ENCODE measurements at regions not wholly inside any gene's neighbourhood (a gene's known extent, or its start where the extent isn't known, plus 50 kb on each side); places are given as distances from the start of the nearest gene placed in this dataset.

GRCh38 chr20:60274717-60275116 lies 316.5 kb downstream of the CDH26 start:
- DNase-seq (no peak), ATAC-seq (replicated peaks) (no peak)
- no peak overlapping the region for H3K4me3 Mint-ChIP-seq
- no peak overlapping the region for H3K27ac Mint-ChIP-seq
- peaks cover 5 to 7% of the 10 kb centered on the region in 2 donors for H3K27me3 Mint-ChIP-seq
- peaks cover 0 to 3% of the 10 kb centered on the region in 2 donors for H3K9me3 Mint-ChIP-seq
- no peaks in the 10 kb centered on the region for H3K4me1 Mint-ChIP-seq
- H3K36me3 Mint-ChIP-seq: no peaks in the 10 kb centered on the region

DNA sequence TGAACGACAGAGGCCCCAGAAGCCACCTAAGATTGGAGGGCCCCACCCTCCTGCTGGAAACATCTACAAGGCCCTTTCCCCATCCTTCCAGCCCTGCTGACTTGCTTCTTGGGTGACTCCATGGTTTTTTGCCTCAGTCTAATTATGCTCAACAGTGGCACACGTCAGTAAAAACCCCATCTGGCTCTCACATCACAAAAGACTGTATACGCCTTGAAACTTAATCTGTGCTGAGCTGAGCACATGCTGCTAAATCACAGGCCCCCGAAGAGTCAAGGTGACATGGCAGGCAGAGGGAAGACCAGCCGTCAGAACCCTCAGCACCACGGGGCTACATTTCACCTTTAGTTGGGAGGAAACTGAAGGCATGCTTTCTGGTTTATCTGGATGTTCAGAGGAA lies 323.1 kb downstream of the CDH26 start:
- Mint-ChIP-seq H3K27ac (no peak overlapping the region), H3K9me3 (peaks cover 5 to 9% of the 10 kb centered on the region in 2 donors), H3K27me3 (no peaks in the 10 kb centered on the region), H3K4me3 (no peak overlapping the region), H3K36me3 (no peaks in the 10 kb centered on the region), H3K4me1 (no peaks in the 10 kb centered on the region)
- no peak for DNase-seq
- ATAC-seq (replicated peaks): no peak

- no peak for ATAC-seq (replicated peaks)
- no peak for DNase-seq
- peaks cover 5 to 15% of the 10 kb centered on the region in 2 donors for H3K9me3 Mint-ChIP-seq
- no peaks in the 10 kb centered on the region for H3K27me3 Mint-ChIP-seq
- H3K36me3 Mint-ChIP-seq: no peaks in the 10 kb centered on the region
- H3K4me3 Mint-ChIP-seq: no peak overlapping the region
- no peaks in the 10 kb centered on the region for H3K4me1 Mint-ChIP-seq
- H3K27ac Mint-ChIP-seq: no peak overlapping the region
Observed at GRCh38 chr20:60283281-60283680, 325.1 kb downstream of the CDH26 start.

- ATAC-seq (replicated peaks) (no peak), DNase-seq (no peak)
- H3K36me3 Mint-ChIP-seq: peaks cover 0 to 12% of the 10 kb centered on the region in 2 donors
- peaks cover 21 to 23% of the 10 kb centered on the region in 2 donors for H3K9me3 Mint-ChIP-seq
- H3K4me1 Mint-ChIP-seq: no peaks in the 10 kb centered on the region
- H3K27ac Mint-ChIP-seq: no peak overlapping the region
- H3K4me3 Mint-ChIP-seq: no peak overlapping the region
- no peaks in the 10 kb centered on the region for H3K27me3 Mint-ChIP-seq
Observed at GRCh38 chr20:60286764-60287163, 328.5 kb downstream of the CDH26 start.

DNA sequence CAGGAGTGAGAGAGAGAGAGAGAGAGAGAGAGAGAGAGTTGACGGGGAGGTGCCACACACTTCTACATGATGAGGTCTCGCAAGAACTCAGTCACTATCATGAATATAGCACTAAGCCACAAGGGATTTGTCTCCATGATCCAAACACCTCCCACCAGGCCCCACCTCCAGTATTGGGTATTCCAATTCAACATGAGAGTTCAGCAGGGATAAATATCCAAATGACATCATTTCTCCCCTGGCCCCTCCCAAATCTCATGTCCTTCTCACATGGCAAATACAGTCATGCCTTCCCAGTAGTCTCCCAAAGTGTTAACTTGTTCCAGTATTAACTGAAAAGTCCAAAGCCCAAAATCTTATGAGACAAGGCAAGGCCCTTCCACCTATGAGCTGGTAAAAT lies 330.7 kb downstream of the CDH26 start:
- Mint-ChIP-seq H3K4me1 (peaks cover 0 to 3% of the 10 kb centered on the region in 2 donors), H3K36me3 (peaks cover 0 to 16% of the 10 kb centered on the region in 2 donors), H3K27ac (no peak overlapping the region), H3K27me3 (no peaks in the 10 kb centered on the region), H3K9me3 (peaks cover 23% of the 10 kb centered on the region in 2 donors), H3K4me3 (no peak overlapping the region)
- DNase-seq: no peak
- no peak for ATAC-seq (replicated peaks)

DNA sequence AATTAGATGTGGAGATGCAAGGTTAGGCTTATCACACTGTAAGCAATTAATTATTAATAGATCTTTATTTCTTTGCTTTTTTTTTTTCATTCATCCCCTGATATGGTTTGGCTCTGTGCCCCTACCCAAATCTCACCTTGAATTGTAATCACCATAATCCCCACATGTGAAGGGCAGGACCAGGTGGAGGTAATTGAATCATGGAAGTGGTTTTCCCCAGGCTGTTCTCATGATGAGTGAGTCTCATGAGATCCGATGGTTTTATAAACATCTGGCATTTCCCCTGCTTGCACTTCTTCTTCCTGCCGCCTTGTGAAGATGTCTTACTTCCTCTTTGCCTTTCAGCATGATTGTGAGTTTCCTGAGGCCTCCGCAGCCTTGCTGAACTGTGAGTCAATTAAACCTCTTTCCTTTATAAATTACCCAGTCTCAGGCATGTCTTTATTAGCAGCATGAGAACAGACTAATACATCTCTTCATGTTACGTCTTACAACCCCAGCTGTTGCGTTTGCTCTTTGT lies 333.8 kb downstream of the CDH26 start:
- ATAC-seq (replicated peaks): peak; percentile 36 to 68
- Mint-ChIP-seq H3K27me3 (peaks cover 7% of the 10 kb centered on the region in 2 donors), H3K9me3 (peaks cover 28% of the 10 kb centered on the region in 2 donors), H3K4me1 (peaks cover 0 to 3% of the 10 kb centered on the region in 2 donors), H3K36me3 (peaks cover 2 to 22% of the 10 kb centered on the region in 2 donors), H3K4me3 (no peak overlapping the region), H3K27ac (no peak overlapping the region)
- no peak for DNase-seq

- H3K4me1 Mint-ChIP-seq: peaks cover 0 to 3% of the 10 kb centered on the region in 2 donors
Observed at GRCh38 chr20:60294632-60295031, 336.4 kb downstream of the CDH26 start.

DNA sequence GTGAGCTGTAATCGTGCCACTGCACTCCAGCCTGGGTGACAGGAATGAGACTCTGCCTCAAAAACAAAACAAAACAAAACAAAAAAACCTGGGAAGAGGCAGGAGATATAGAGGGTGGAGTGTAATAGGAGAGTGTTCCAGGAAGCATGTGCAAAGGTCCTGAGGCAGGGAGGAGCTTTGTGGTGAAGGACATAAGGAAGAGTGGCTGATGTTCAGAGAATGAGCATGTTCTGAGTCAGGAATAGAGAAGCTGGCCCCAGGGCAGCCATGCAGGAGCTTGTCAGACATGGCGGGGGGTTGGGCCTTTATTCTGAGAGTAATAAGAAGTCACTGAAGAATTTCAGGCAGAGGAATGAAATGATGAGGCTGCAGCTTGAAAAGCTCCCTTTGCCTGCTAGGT lies 337.0 kb downstream of the CDH26 start:
- Mint-ChIP-seq H3K4me1 (peaks cover 0 to 3% of the 10 kb centered on the region in 2 donors), H3K27ac (no peak overlapping the region), H3K9me3 (peaks cover 16 to 24% of the 10 kb centered on the region in 2 donors), H3K36me3 (peaks cover 2 to 18% of the 10 kb centered on the region in 2 donors), H3K27me3 (peaks cover 7% of the 10 kb centered on the region in 2 donors), H3K4me3 (no peak overlapping the region)
- ATAC-seq (replicated peaks) (no peak), DNase-seq (no peak)

More at GRCh38 chr20:60294632-60295031, 336.4 kb downstream of the CDH26 start:
- no peak for DNase-seq
- Mint-ChIP-seq H3K27me3 (peaks cover 7% of the 10 kb centered on the region in 2 donors), H3K9me3 (peaks cover 16 to 24% of the 10 kb centered on the region in 2 donors), H3K36me3 (peaks cover 2 to 18% of the 10 kb centered on the region in 2 donors), H3K27ac (no peak overlapping the region), H3K4me3 (no peak overlapping the region)
- ATAC-seq (replicated peaks): no peak

- ATAC-seq (replicated peaks): no peak
- no peaks in the 10 kb centered on the region for H3K4me1 Mint-ChIP-seq
- DNase-seq: no peak
- peaks cover 2 to 5% of the 10 kb centered on the region in 2 donors for H3K36me3 Mint-ChIP-seq
- peaks cover 6 to 8% of the 10 kb centered on the region in 2 donors for H3K9me3 Mint-ChIP-seq
- H3K4me3 Mint-ChIP-seq: no peak overlapping the region
- H3K27me3 Mint-ChIP-seq: peaks cover 7% of the 10 kb centered on the region in 2 donors
- H3K27ac Mint-ChIP-seq: no peak overlapping the region
Observed at GRCh38 chr20:60297649-60298048, 339.4 kb downstream of the CDH26 start.

DNA sequence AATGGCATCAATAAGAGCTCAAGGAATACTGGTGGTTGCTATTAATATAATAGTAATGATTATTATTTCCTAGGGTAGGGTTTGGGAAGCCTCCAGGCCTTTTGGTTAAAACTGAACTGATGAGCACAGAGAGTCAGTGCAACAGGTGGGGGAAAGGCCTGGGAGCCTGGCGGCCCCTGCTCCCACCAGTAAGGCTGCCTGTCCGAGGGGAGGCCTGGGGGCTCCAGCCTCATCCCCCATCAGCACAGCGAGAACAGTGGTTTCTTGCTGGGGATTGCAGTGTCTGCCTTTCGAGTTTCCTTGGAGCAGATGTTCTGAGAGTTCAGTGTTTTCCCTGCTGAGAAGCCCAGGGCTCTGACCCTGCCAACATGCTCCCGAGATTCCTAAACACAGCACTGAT lies 340.4 kb downstream of the CDH26 start:
- no peak overlapping the region for H3K4me3 Mint-ChIP-seq
- no peak overlapping the region for H3K27ac Mint-ChIP-seq
- no peaks in the 10 kb centered on the region for H3K4me1 Mint-ChIP-seq
- no peak for DNase-seq
- peaks cover 6 to 8% of the 10 kb centered on the region in 2 donors for H3K9me3 Mint-ChIP-seq
- peaks cover 7% of the 10 kb centered on the region in 2 donors for H3K27me3 Mint-ChIP-seq
- no peak for ATAC-seq (replicated peaks)
- peaks cover 2 to 5% of the 10 kb centered on the region in 2 donors for H3K36me3 Mint-ChIP-seq

DNA sequence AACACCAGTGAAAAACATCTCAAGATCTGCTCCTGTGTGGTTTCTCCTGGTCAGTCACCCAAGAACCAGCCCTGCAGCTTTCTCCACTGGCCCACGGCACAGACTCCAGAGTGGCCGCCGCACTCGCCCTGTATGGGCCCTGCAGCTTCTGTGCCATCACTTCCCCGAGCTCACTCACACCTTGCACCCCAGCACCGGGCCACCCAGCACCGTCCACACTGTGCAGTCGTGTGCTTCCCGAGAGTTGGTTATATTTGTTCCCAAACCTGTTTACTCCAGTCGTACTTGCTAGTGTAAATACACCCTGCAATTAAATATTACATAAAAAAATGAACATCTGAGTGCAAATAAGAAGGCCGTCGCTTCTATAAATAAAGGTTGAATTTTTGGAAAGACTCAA lies 341.7 kb downstream of the CDH26 start:
- H3K4me3 Mint-ChIP-seq: no peak overlapping the region
- peaks cover 0 to 2% of the 10 kb centered on the region in 2 donors for H3K36me3 Mint-ChIP-seq
- DNase-seq (no peak), ATAC-seq (replicated peaks) (no peak)
- H3K27me3 Mint-ChIP-seq: no peaks in the 10 kb centered on the region
- peaks cover 0 to 4% of the 10 kb centered on the region in 2 donors for H3K9me3 Mint-ChIP-seq
- no peaks in the 10 kb centered on the region for H3K4me1 Mint-ChIP-seq
- H3K27ac Mint-ChIP-seq: no peak overlapping the region

DNA sequence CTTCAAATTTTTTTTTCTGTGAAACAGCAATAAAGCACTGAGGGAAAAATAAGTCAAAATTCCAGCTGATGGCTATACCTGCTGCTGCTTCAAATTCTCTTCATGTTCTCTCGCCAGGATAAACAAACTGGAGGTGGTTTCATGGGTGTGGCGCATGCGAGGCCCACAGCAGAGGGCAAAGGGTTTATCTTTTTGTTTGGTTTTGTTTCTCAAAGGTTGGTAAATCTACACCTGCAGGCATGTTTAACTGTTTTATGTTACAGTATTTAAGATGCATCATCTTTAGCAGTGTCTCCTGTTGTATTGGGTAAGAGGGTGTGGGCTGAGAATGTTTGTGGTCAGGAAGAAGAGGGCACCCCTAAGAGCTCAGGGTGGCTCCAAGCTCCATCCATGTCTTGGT lies 342.2 kb downstream of the CDH26 start:
- no peak overlapping the region for H3K4me3 Mint-ChIP-seq
- no peaks in the 10 kb centered on the region for H3K27me3 Mint-ChIP-seq
- ATAC-seq (replicated peaks) (no peak), DNase-seq (no peak)
- H3K27ac Mint-ChIP-seq: no peak overlapping the region
- H3K9me3 Mint-ChIP-seq: no peaks in the 10 kb centered on the region
- no peaks in the 10 kb centered on the region for H3K4me1 Mint-ChIP-seq
- peaks cover 0 to 2% of the 10 kb centered on the region in 2 donors for H3K36me3 Mint-ChIP-seq

- H3K4me3 Mint-ChIP-seq: no peak overlapping the region
- no peaks in the 10 kb centered on the region for H3K36me3 Mint-ChIP-seq
- H3K27me3 Mint-ChIP-seq: no peaks in the 10 kb centered on the region
- ATAC-seq (replicated peaks) (no peak), DNase-seq (no peak)
- no peaks in the 10 kb centered on the region for H3K9me3 Mint-ChIP-seq
- no peak overlapping the region for H3K27ac Mint-ChIP-seq
- no peaks in the 10 kb centered on the region for H3K4me1 Mint-ChIP-seq
Observed at GRCh38 chr20:60302875-60303274, 344.7 kb downstream of the CDH26 start.

- no peak for ATAC-seq (replicated peaks)
- no peak overlapping the region for H3K27ac Mint-ChIP-seq
- no peaks in the 10 kb centered on the region for H3K27me3 Mint-ChIP-seq
- H3K4me3 Mint-ChIP-seq: no peak overlapping the region
- H3K4me1 Mint-ChIP-seq: no peaks in the 10 kb centered on the region
- no peaks in the 10 kb centered on the region for H3K36me3 Mint-ChIP-seq
- no peak for DNase-seq
- H3K9me3 Mint-ChIP-seq: no peaks in the 10 kb centered on the region
Observed at GRCh38 chr20:60304026-60304590, 345.9 kb downstream of the CDH26 start.

GRCh38 chr20:60304931-60305330 lies 346.7 kb downstream of the CDH26 start:
- no peaks in the 10 kb centered on the region for H3K9me3 Mint-ChIP-seq
- no peaks in the 10 kb centered on the region for H3K4me1 Mint-ChIP-seq
- H3K27me3 Mint-ChIP-seq: no peaks in the 10 kb centered on the region
- DNase-seq: no peak
- H3K27ac Mint-ChIP-seq: no peak overlapping the region
- H3K36me3 Mint-ChIP-seq: no peaks in the 10 kb centered on the region
- ATAC-seq (replicated peaks): no peak
- H3K4me3 Mint-ChIP-seq: no peak overlapping the region

All from stimulated activated naive B cell treated with anti-CD40 and anti-IgM and Interleukin-4, amounts not matched to agents 10 μg/mL and 1 μg/mL and 100 μg/mL, for 72 hours (primary cell).